B cell (primary cell): ENCODE measurements at regions not wholly inside any gene's neighbourhood (a gene's known extent, or its start where the extent isn't known, plus 50 kb on each side); places are given as distances from the start of the nearest gene placed in this dataset.

Source experiments
- ATAC-seq: fragments of 200-7000 bp; cut with Tn5 transposase; one replicate; pipeline ENCODE4 v1.10.0; 2021; ENCODE audit warnings: low read depth, mild to moderate bottlenecking, moderate number of reproducible peaks, moderate library complexity
- CTCF ChIA-PET: fragments of 350-600 bp; sonication (Branson Sonifier 250); formaldehyde crosslinking; loops from one replicate; lab custom pipeline; 2021; ENCODE audit warnings: antibody characterized with exemption, inconsistent platforms; lab: Charles Lee
- POLR2A ChIA-PET: fragments of 350-600 bp; sonication (Branson Sonifier 250); formaldehyde crosslinking; loops from one replicate; lab custom pipeline; 2021; ENCODE audit warnings: antibody characterized with exemption; lab: Charles Lee
- DNase-seq: peaks from one replicate; pipeline ENCODE4 v3.0.0; 2013
- H2AFZ ChIP-seq: 2 replicates; pipeline ENCODE4 v1.6.1; 2012; ENCODE audit warnings: mild to moderate bottlenecking, low read depth, low read length; ENCODE audit not compliant: insufficient read depth, poor library complexity, severe bottlenecking
- H3K27ac ChIP-seq, 2 donors: 1 replicate in 1 of 2; 2 replicates in 1 of 2; pipeline ENCODE4 v1.5.1; 2012 to 2013; ENCODE audit warnings: low read length in 2 of 2, mild to moderate bottlenecking in 2 of 2, moderate library complexity in 1 of 2
- H3K27me3 ChIP-seq, 4 experiments: fragments of 200-600 bp in 1 of 4; sonication (generic) in 1 of 4; replicated peaks in 1 of 4; 1 replicate in 2 of 4; 2 replicates in 2 of 4; pipeline versions ENCODE4 v1.6.1 to v1.7.0; 2013 to 2016; ENCODE audit warnings: low read length in 3 of 4, mild to moderate bottlenecking in 2 of 4, mixed read lengths in 1 of 4, moderate library complexity in 1 of 4; ENCODE audit not compliant: insufficient read depth in 4 of 4, control insufficient read depth in 3 of 4; ENCODE audit errors: control extremely low read depth in 1 of 4
- H3K36me3 ChIP-seq, 2 experiments: replicated peaks in 1 of 2; 1 replicate in 1 of 2; 2 replicates in 1 of 2; pipeline versions ENCODE4 v1.6.1 to v1.7.1; 2013; ENCODE audit warnings: low read length in 1 of 2; ENCODE audit not compliant: insufficient read depth in 2 of 2, control insufficient read depth in 1 of 2; ENCODE audit errors: control extremely low read depth in 1 of 2, extremely low read depth in 1 of 2
- H3K4me1 ChIP-seq, 2 donors: fragments of 200-600 bp in 1 of 2; sonication (generic) in 1 of 2; 1 replicate in 1 of 2; 2 replicates in 1 of 2; pipeline versions ENCODE4 v1.5.1 to v1.6.1; 2013 to 2017; ENCODE audit warnings: low read length in 2 of 2; ENCODE audit not compliant: control insufficient read depth in 2 of 2, insufficient read depth in 2 of 2
- H3K4me2 ChIP-seq: replicated peaks from 2 replicates; pipeline ENCODE3; 2012; ENCODE audit warnings: mild to moderate bottlenecking, low read depth, low read length; ENCODE audit not compliant: poor library complexity, severe bottlenecking
- H3K4me3 ChIP-seq, 5 experiments: fragments of 200-600 bp in 1 of 5; sonication (generic) in 1 of 5; 1 replicate in 3 of 5; 2 replicates in 2 of 5; pipeline versions ENCODE4 v1.5.1 to v1.7.0; 2011 to 2016; ENCODE audit warnings: low read length in 4 of 5, mild to moderate bottlenecking in 4 of 5, low read depth in 2 of 5, control low read depth in 1 of 5, moderate library complexity in 1 of 5; ENCODE audit not compliant: insufficient read depth in 1 of 5; ENCODE audit errors: control extremely low read depth in 1 of 5, extremely low read depth in 1 of 5
- H3K79me2 ChIP-seq: fragments of 200-600 bp; sonication (generic); one replicate; pipeline ENCODE4 v1.6.0; 2016; ENCODE audit warnings: low read length; ENCODE audit not compliant: control insufficient read depth, insufficient read depth
- H3K9ac ChIP-seq: fragments of 200-600 bp; sonication (generic); 2 replicates; pipeline ENCODE4 v1.6.1; 2017; ENCODE audit warnings: mild to moderate bottlenecking, low read length, moderate library complexity
- H3K9me3 ChIP-seq, 3 donors: one replicate each; pipeline versions ENCODE4 v1.6.1 to v1.7.1; 2013; ENCODE audit warnings: low read length in 2 of 3; ENCODE audit not compliant: control insufficient read depth in 2 of 3, insufficient read depth in 1 of 3; ENCODE audit errors: control extremely low read depth in 1 of 3
- H4K20me1 ChIP-seq: 2 replicates; pipeline ENCODE4 v1.6.0; 2012; ENCODE audit warnings: mild to moderate bottlenecking, low read length; ENCODE audit not compliant: insufficient read depth, control insufficient read depth, poor library complexity, severe bottlenecking
- H3K27ac Mint-ChIP-seq: one replicate; pipeline ENCODE4 v1.8.0; 2021; ENCODE audit warnings: mixed read lengths
- H3K27me3 Mint-ChIP-seq: one replicate; pipeline ENCODE4 v1.8.0; 2021; ENCODE audit warnings: mixed read lengths
- H3K4me1 Mint-ChIP-seq: one replicate; pipeline ENCODE4 v1.8.0; 2021; ENCODE audit warnings: mixed read lengths
- H3K4me3 Mint-ChIP-seq: one replicate; pipeline ENCODE4 v1.8.0; 2021; ENCODE audit warnings: mixed read lengths
- H3K9me3 Mint-ChIP-seq: one replicate; pipeline ENCODE4 v1.8.0; 2022; ENCODE audit warnings: mixed read lengths; ENCODE audit not compliant: insufficient read depth
- EZH2 ChIP-seq: IDR thresholded peaks from 2 replicates; pipeline ENCODE4 v1.6.1; 2012; ENCODE audit warnings: borderline replicate concordance, low read depth, mild to moderate bottlenecking, moderate library complexity, low read length; ENCODE audit not compliant: insufficient read depth, poor library complexity, severe bottlenecking
- WGBS: methylation state at CpG from one replicate; pipeline ENCODE4 v1.1.5; 2013; ENCODE audit warnings: missing lambda C conversion rate; ENCODE audit not compliant: insufficient coverage; 5-methylcytosine and 5-hydroxymethylcytosine counted together
- intact Hi-C: fragments of 100-400 bp; cut with micrococcal nuclease; formaldehyde crosslinking; loops from one replicate; pipeline ENCODE4 v1.10.0; 2022
- TF ChIP-seq, protein P1 (sequence below): fragments of 200-600 bp; IDR thresholded peaks from one replicate; pipeline ENCODE4 v1.8.0; 2022; ENCODE audit warnings: antibody characterized with exemption, mild to moderate bottlenecking

DNA sequence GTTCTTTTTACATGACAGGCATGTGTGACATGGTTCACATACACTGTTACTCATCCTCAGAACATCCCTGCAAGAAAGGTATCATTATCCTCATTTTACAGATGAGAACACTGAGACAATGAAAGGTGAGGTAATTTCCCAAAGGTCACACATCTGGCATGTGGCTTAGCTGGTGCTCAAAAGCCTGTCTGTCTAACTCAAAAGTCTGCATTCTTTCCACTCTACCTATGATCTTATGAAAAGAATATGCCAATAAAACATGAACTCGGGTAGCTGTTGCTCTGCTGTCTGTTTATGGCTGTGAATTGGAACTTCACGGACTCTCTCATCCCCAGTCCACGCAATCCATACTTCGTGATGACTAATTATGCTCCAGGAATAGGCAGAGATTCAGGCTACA, 79.0 kb upstream of the ODAD2 start:
- Histone ChIP-seq H3K36me3 (no peaks in the 10 kb centered on the region), H3K4me1 (no peaks in the 10 kb centered on the region), H3K9me3 (no peaks in the 10 kb centered on the region), H2AFZ (no peak overlapping the region), H3K79me2 (no peaks in the 10 kb centered on the region), H3K4me2 (no peak overlapping the region), H3K27ac (no peak overlapping the region), H3K27me3 (no peaks in the 10 kb centered on the region), H3K9ac (no peak overlapping the region), H4K20me1 (no peaks in the 10 kb centered on the region), H3K4me3 (no peak overlapping the region)
- H3K4me1 Mint-ChIP-seq = no peaks in the 10 kb centered on the region
- TF ChIP-seq, protein P1, sequence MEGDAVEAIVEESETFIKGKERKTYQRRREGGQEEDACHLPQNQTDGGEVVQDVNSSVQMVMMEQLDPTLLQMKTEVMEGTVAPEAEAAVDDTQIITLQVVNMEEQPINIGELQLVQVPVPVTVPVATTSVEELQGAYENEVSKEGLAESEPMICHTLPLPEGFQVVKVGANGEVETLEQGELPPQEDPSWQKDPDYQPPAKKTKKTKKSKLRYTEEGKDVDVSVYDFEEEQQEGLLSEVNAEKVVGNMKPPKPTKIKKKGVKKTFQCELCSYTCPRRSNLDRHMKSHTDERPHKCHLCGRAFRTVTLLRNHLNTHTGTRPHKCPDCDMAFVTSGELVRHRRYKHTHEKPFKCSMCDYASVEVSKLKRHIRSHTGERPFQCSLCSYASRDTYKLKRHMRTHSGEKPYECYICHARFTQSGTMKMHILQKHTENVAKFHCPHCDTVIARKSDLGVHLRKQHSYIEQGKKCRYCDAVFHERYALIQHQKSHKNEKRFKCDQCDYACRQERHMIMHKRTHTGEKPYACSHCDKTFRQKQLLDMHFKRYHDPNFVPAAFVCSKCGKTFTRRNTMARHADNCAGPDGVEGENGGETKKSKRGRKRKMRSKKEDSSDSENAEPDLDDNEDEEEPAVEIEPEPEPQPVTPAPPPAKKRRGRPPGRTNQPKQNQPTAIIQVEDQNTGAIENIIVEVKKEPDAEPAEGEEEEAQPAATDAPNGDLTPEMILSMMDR = no peak
- TF ChIP-seq EZH2 = no peak
- no peak for DNase-seq
- no peaks in the 10 kb centered on the region for H3K27me3 Mint-ChIP-seq
- H3K27ac Mint-ChIP-seq = no peak overlapping the region
- H3K9me3 Mint-ChIP-seq = no peaks in the 10 kb centered on the region
- no peak for ATAC-seq
- WGBS = 81% methylated on average over 3 of the region's 4 CpGs
- intact Hi-C loops = no loop called here
- CTCF ChIA-PET = no interaction called here
- POLR2A ChIA-PET = no interaction called here
- H3K4me3 Mint-ChIP-seq = no peak overlapping the region

DNA sequence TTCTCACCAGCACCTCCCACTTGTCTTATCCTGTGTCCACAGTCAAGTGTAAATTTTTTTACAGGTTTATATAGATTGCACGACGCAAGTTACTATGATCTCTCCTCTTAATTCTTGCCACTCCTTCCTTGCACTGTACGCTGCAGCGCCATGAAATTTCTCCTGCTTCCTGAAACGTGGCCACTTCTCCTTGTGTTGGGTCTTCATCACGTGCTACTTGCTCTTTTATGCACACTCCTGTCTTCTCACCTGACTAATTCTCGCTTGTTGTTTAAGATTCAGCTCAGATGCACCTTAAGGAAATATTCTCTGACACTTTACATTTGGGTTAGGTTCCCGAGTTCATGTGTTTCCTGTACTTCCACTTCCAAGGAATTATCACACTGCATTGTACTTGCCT, 76.5 kb upstream of the ODAD2 start:
- WGBS = 87% methylated on average over 6 of the region's 8 CpGs

More for the DNA sequence above, 76.5 kb upstream of the ODAD2 start:
- H3K4me3 ChIP-seq = no peak overlapping the region
- H4K20me1 ChIP-seq = no peaks in the 10 kb centered on the region
- H3K36me3 ChIP-seq = no peaks in the 10 kb centered on the region
- no peaks in the 10 kb centered on the region for H3K79me2 ChIP-seq
- H3K27me3 Mint-ChIP-seq = no peaks in the 10 kb centered on the region
- H3K9me3 Mint-ChIP-seq = no peaks in the 10 kb centered on the region
- H3K4me1 ChIP-seq = no peaks in the 10 kb centered on the region
- H3K9me3 ChIP-seq = no peaks in the 10 kb centered on the region
- no peak overlapping the region for H3K27ac ChIP-seq
- no peak overlapping the region for H3K4me3 Mint-ChIP-seq
- no peaks in the 10 kb centered on the region for H3K27me3 ChIP-seq
- no peak for TF ChIP-seq EZH2
- TF ChIP-seq, protein P1 = no peak
- no peak overlapping the region for H3K27ac Mint-ChIP-seq
- CTCF ChIA-PET = no interaction called here
- H3K4me2 ChIP-seq = no peak overlapping the region
- no peak for ATAC-seq
- H3K4me1 Mint-ChIP-seq = no peaks in the 10 kb centered on the region
- no peak for DNase-seq
- no peak overlapping the region for H2AFZ ChIP-seq
- POLR2A ChIA-PET = no interaction called here
- intact Hi-C loops = no loop called here
- no peak overlapping the region for H3K9ac ChIP-seq
